ENCODE measurements at regions not wholly inside any gene's neighbourhood (a gene's known extent, or its start where the extent isn't known, plus 50 kb on each side); places are given as distances from the start of the nearest gene placed in this dataset.

DNA sequence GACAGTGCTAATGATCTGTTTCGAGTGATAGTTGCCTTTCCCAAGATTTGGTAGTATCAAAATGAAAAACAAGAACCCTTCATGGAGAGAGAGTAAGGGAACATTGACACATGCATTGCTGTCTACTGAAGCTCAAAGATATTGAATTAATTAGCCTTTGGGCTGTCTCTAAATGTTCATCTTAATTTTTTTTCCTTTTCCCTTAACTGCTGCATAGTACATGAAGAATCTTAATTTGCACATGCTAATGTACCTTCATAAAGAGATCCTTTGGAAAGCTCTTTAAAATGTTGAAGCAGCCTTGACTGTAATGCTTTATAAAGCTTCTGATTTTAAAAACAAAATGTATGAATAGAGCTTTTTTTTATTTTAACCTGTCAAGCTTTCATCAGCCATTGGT is 452.2 kb downstream of the TUSC7 start:
- CTCF ChIA-PET: no interaction called here
- Histone ChIP-seq H3K9me3 (ENCODE audit: control insufficient read depth, insufficient read depth, low read length) (no peaks in the 10 kb centered on the region), H3K27me3 (ENCODE audit: control insufficient read depth, insufficient read depth, low read length) (no peaks in the 10 kb centered on the region), H3K27ac (ENCODE audit: low read depth, low read length) (no peak overlapping the region), H3K4me3 (ENCODE audit: low read depth, low read length) (no peak overlapping the region)
- no peak for DNase-seq (ENCODE audit: low read depth, low spot score)
- POLR2A ChIA-PET: no interaction called here
- TF ChIP-seq, protein P1, sequence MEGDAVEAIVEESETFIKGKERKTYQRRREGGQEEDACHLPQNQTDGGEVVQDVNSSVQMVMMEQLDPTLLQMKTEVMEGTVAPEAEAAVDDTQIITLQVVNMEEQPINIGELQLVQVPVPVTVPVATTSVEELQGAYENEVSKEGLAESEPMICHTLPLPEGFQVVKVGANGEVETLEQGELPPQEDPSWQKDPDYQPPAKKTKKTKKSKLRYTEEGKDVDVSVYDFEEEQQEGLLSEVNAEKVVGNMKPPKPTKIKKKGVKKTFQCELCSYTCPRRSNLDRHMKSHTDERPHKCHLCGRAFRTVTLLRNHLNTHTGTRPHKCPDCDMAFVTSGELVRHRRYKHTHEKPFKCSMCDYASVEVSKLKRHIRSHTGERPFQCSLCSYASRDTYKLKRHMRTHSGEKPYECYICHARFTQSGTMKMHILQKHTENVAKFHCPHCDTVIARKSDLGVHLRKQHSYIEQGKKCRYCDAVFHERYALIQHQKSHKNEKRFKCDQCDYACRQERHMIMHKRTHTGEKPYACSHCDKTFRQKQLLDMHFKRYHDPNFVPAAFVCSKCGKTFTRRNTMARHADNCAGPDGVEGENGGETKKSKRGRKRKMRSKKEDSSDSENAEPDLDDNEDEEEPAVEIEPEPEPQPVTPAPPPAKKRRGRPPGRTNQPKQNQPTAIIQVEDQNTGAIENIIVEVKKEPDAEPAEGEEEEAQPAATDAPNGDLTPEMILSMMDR (IDR thresholded peaks at IDR 0.05; ENCODE audit: low read depth, low read length): no peak

DNA sequence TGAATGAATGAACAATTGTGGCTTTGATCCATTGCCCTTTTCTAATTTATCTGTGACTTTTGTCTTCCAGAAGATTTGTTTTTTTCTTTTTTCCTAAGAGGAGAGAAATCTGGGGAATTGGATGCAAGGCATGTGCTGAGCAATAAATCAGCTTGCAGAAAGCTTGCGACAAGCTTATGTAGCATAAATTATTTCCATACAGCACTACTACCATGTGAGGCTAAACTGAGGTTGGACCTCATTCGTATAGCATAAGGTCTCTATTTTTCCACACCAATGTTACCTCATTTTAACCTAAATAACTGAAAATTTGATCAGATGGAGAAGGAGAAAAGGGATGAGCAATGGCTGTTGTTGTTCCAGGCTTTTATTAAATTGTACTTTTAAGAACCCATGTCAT is 455.6 kb downstream of the TUSC7 start:
- Histone ChIP-seq H3K4me3 (ENCODE audit: low read depth, low read length) (no peak overlapping the region), H3K27ac (ENCODE audit: low read depth, low read length) (no peak overlapping the region), H3K9me3 (ENCODE audit: control insufficient read depth, insufficient read depth, low read length) (no peaks in the 10 kb centered on the region), H3K27me3 (ENCODE audit: control insufficient read depth, insufficient read depth, low read length) (no peaks in the 10 kb centered on the region)
- POLR2A ChIA-PET: no interaction called here
- no peak for DNase-seq (ENCODE audit: low read depth, low spot score)
- TF ChIP-seq, protein P1 (IDR thresholded peaks at IDR 0.05; ENCODE audit: low read depth, low read length): no peak
- CTCF ChIA-PET: no interaction called here

DNA sequence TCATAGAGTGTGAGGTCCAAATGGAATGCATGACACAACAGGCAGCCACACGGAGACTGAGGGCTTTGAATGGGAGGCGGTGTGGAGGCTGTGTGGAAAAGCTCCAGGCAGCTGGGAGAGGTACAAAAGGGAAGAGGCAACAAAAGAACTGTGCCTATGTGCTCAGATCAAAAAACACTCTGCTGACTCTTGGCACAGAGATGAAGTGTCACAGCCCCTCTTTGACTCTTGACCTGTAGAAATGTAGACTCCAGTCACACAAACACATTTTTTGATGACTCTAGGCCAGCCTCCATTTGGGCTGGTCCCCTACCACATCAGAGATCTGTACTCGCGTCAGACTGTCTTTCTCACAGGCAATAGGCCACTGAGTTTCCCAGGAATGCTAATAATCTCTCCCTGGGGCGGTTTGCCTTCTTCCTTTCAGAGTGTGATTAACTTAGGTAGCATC is 456.0 kb downstream of the TUSC7 start:
- ChIA-PET POLR2A (no interaction called here), CTCF (no interaction called here)
- H3K27ac ChIP-seq (ENCODE audit: low read depth, low read length): no peak overlapping the region
- DNase-seq (ENCODE audit: low read depth, low spot score): no peak
- H3K9me3 ChIP-seq (ENCODE audit: control insufficient read depth, insufficient read depth, low read length): no peaks in the 10 kb centered on the region
- no peak overlapping the region for H3K4me3 ChIP-seq (ENCODE audit: low read depth, low read length)
- no peaks in the 10 kb centered on the region for H3K27me3 ChIP-seq (ENCODE audit: control insufficient read depth, insufficient read depth, low read length)
- TF ChIP-seq, protein P1 (IDR thresholded peaks at IDR 0.05; ENCODE audit: low read depth, low read length): no peak

DNA sequence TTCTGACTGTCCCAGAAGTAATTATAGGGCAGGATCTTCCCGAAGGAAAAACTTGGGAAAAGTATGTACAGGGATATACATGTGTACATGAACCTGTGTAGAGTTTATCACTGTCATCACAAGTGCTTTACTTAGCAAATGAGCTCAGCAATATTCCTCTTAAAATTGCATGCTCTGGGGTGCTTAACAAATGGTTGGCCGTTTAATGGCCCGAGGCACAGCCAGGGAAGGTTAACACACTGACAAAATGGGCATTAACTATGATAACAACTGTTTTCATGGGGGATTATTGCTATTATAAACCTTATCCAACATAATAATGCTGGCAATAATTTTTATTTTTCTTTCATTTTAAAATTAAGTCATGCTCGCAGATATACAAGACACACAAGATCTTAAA is 459.3 kb downstream of the TUSC7 start:
- Histone ChIP-seq H3K9me3 (ENCODE audit: control insufficient read depth, insufficient read depth, low read length) (no peaks in the 10 kb centered on the region), H3K4me3 (ENCODE audit: low read depth, low read length) (no peak overlapping the region), H3K27me3 (ENCODE audit: control insufficient read depth, insufficient read depth, low read length) (no peaks in the 10 kb centered on the region), H3K27ac (ENCODE audit: low read depth, low read length) (no peak overlapping the region)
- TF ChIP-seq, protein P1 (IDR thresholded peaks at IDR 0.05; ENCODE audit: low read depth, low read length): no peak
- no peak for DNase-seq (ENCODE audit: low read depth, low spot score)
- POLR2A ChIA-PET: no interaction called here
- CTCF ChIA-PET: no interaction called here

- ChIA-PET POLR2A (no interaction called here), CTCF (no interaction called here)
- Histone ChIP-seq H3K27me3 (ENCODE audit: control insufficient read depth, insufficient read depth, low read length) (no peaks in the 10 kb centered on the region), H3K9me3 (ENCODE audit: control insufficient read depth, insufficient read depth, low read length) (no peaks in the 10 kb centered on the region), H3K27ac (ENCODE audit: low read depth, low read length) (no peak overlapping the region), H3K4me3 (ENCODE audit: low read depth, low read length) (no peak overlapping the region)
- DNase-seq (ENCODE audit: low read depth, low spot score): no peak
- TF ChIP-seq, protein P1 (IDR thresholded peaks at IDR 0.05; ENCODE audit: low read depth, low read length): no peak
These were observed 460.5 kb downstream of the TUSC7 start for GRCh38 chr3:117170094-117170493.
